ENCODE measurements at regions not wholly inside any gene's neighbourhood (a gene's known extent, or its start where the extent isn't known, plus 50 kb on each side); places are given as distances from the start of the nearest gene placed in this dataset.

DNA sequence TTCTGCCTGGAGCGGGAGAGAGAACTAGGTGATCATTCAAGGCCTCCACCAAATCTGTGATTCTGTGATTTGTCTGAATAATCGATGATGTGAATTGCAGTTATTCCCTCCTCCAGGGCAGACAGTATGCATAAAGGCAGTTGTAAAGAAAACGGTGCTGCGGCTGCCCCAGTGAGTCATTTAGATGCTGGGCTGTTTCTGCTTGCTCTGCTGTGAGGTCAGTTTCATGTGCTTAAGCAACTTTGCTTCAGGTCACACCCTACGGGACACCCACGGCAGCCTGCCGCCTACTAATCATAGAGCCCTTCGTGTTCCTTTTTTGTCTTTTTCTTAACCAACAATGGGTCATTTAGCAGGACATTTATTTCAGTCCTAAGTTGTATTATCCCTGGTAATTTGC, 158.1 kb upstream of the PITRM1 start:
- TF ChIP-seq, protein P1, sequence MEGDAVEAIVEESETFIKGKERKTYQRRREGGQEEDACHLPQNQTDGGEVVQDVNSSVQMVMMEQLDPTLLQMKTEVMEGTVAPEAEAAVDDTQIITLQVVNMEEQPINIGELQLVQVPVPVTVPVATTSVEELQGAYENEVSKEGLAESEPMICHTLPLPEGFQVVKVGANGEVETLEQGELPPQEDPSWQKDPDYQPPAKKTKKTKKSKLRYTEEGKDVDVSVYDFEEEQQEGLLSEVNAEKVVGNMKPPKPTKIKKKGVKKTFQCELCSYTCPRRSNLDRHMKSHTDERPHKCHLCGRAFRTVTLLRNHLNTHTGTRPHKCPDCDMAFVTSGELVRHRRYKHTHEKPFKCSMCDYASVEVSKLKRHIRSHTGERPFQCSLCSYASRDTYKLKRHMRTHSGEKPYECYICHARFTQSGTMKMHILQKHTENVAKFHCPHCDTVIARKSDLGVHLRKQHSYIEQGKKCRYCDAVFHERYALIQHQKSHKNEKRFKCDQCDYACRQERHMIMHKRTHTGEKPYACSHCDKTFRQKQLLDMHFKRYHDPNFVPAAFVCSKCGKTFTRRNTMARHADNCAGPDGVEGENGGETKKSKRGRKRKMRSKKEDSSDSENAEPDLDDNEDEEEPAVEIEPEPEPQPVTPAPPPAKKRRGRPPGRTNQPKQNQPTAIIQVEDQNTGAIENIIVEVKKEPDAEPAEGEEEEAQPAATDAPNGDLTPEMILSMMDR (IDR thresholded peaks at IDR 0.05) = no peak
- TF ChIP-seq EZH2 (IDR thresholded peaks at IDR 0.05; ENCODE audit: borderline replicate concordance, insufficient read depth, low read depth, low read length, poor library complexity, severe bottlenecking) = no peak

All from B cell (primary cell).